Inferior parietal cortex (tissue), 1 donor: ENCODE measurements at regions not wholly inside any gene's neighbourhood (a gene's known extent, or its start where the extent isn't known, plus 50 kb on each side); places are given as distances from the start of the nearest gene placed in this dataset.
"Not testable (repeated sequence)": the region's sequence is repeated elsewhere in the genome, so short reads cannot be mapped to it uniquely, and the experiment has no call there.

Experiments
- DNase-seq: peaks from one replicate; pipeline ENCODE4 v3.0.0-alpha.2; 2016; ENCODE audit errors: extremely low spot score

DNA sequence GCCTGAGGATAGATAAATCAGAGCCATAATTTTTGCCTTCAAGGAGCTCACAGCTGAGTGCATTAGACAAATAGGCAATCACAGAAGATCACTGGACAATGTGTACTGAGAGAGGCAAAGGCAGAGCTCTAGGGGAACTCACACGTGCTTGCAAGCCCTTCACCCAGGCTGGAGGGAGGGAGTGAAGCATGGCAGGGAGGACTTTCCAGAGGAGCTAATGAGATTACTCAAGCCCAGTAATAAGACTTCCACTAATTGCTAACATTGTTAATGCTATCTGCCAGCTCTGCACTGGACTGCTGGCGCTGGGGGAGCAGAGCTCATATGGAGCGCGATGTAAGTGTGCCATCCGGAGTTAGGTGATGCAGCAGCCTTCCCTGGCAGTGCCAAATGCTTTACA lies 408.4 kb downstream of the NTRK2 start:
- DNase-seq, result no peak

- not testable (repeated sequence) for DNase-seq
Observed at GRCh38 chr9:85077146-85077545, 407.6 kb downstream of the NTRK2 start.
